SK-N-SH treated with all-trans-retinoic acid at 6 μM for 48 hours (cell line): ENCODE measurements at regions not wholly inside any gene's neighbourhood (a gene's known extent, or its start where the extent isn't known, plus 50 kb on each side); places are given as distances from the start of the nearest gene placed in this dataset.

Experiments used
- ISL1 ChIP-seq: fragments of 250-450 bp; sonication (Bioruptor Pico); IDR thresholded peaks from 2 replicates; pipeline ENCODE4 v2.1.2; 2022; ENCODE audit warnings: mild to moderate bottlenecking, moderate library complexity
- PATZ1 ChIP-seq: fragments of 250-450 bp; sonication (Bioruptor Pico); IDR thresholded peaks from 2 replicates; pipeline ENCODE4 v1.8.0; 2020; ENCODE audit warnings: mild to moderate bottlenecking, moderate library complexity, borderline replicate concordance
- POU6F1 ChIP-seq: fragments of 250-450 bp; sonication (Bioruptor Pico); IDR thresholded peaks from 2 replicates; pipeline ENCODE4 v1.8.0; 2021; ENCODE audit warnings: low read depth, mild to moderate bottlenecking, moderate library complexity, borderline replicate concordance
- TOX ChIP-seq: fragments of 250-450 bp; sonication (Bioruptor Pico); IDR thresholded peaks from 2 replicates; pipeline ENCODE4 v1.8.0; 2021; ENCODE audit warnings: mild to moderate bottlenecking, moderate library complexity, borderline replicate concordance
- ZC3H10 ChIP-seq: fragments of 250-450 bp; sonication (Bioruptor Pico); IDR thresholded peaks from 2 replicates; pipeline ENCODE4 v1.5.1; 2021; ENCODE audit warnings: mild to moderate bottlenecking, moderate library complexity

- TF ChIP-seq POU6F1: no peak
- TF ChIP-seq ISL1 (CRISPR knock-in tag): no peak
- no peak for TF ChIP-seq TOX (CRISPR knock-in tag)
- TF ChIP-seq PATZ1 (CRISPR knock-in tag): no peak
- TF ChIP-seq ZC3H10 (CRISPR knock-in tag): no peak
These were observed 76.1 kb upstream of the ZEB1 start for GRCh38 chr10:31242902-31243301.
